ACC112 (cell line): ENCODE measurements at regions not wholly inside any gene's neighbourhood (a gene's known extent, or its start where the extent isn't known, plus 50 kb on each side); places are given as distances from the start of the nearest gene placed in this dataset.

Source experiments
- H2AFZ ChIP-seq: fragments of 200-600 bp; sonication (generic); one replicate; pipeline ENCODE4 v1.6.0; 2017; ENCODE audit warnings: antibody characterized with exemption, low read length; ENCODE audit not compliant: unreplicated experiment
- H3K27ac ChIP-seq: fragments of 200-600 bp; sonication (generic); 2 replicates; pipeline ENCODE4 v1.5.1; 2014; ENCODE audit warnings: low read depth, mild to moderate bottlenecking, antibody characterized with exemption, low read length, moderate library complexity
- H3K27me3 ChIP-seq: fragments of 200-600 bp; sonication (generic); 2 replicates; pipeline ENCODE4 v1.6.1; 2014; ENCODE audit warnings: mild to moderate bottlenecking, antibody characterized with exemption, low read length, moderate library complexity, mixed read lengths; ENCODE audit not compliant: insufficient read depth
- H3K36me3 ChIP-seq: fragments of 200-600 bp; sonication (generic); 2 replicates; pipeline ENCODE4 v1.6.1; 2016; ENCODE audit warnings: mild to moderate bottlenecking, antibody characterized with exemption, low read length, moderate library complexity, mixed read lengths; ENCODE audit not compliant: insufficient read depth
- H3K4me1 ChIP-seq: fragments of 200-600 bp; sonication (generic); one replicate; pipeline ENCODE4 v1.6.1; 2016; ENCODE audit warnings: low read length, mixed read lengths; ENCODE audit not compliant: insufficient read depth, unreplicated experiment, control insufficient read depth
- H3K4me3 ChIP-seq: fragments of 200-600 bp; sonication (generic); 2 replicates; pipeline ENCODE4 v1.5.1; 2014; ENCODE audit warnings: mild to moderate bottlenecking, low read depth, low read length
- H3K79me2 ChIP-seq: fragments of 200-600 bp; sonication (generic); one replicate; pipeline ENCODE4 v1.6.0; 2016; ENCODE audit warnings: low read length; ENCODE audit not compliant: control insufficient read depth, unreplicated experiment, insufficient read depth

DNA sequence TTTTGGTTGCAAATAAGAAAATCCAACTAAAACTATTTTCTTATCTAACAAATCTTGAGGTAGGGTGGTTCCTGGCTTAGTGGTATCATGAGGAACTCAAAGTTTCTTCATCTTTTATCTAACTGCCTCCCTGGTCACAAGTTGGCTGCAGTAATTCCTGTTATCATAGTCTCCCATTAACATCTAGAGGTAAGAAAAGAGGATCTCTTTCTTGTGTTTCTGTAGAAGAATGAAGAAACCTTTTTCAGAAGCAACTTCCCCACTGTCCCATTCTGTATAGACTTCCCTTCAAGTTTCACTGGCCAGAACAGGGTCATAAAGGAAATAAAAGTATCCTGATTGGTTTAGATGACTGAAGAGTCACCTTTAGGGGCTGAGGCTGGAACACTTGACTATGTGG is 81.8 kb upstream of the ELL2 start:
- no peak overlapping the region for H2AFZ ChIP-seq
- no peaks in the 10 kb centered on the region for H3K27me3 ChIP-seq
- H3K27ac ChIP-seq = no peak overlapping the region
- H3K4me1 ChIP-seq = no peaks in the 10 kb centered on the region
- no peaks in the 10 kb centered on the region for H3K36me3 ChIP-seq
- H3K4me3 ChIP-seq = no peak overlapping the region
- no peaks in the 10 kb centered on the region for H3K79me2 ChIP-seq

DNA sequence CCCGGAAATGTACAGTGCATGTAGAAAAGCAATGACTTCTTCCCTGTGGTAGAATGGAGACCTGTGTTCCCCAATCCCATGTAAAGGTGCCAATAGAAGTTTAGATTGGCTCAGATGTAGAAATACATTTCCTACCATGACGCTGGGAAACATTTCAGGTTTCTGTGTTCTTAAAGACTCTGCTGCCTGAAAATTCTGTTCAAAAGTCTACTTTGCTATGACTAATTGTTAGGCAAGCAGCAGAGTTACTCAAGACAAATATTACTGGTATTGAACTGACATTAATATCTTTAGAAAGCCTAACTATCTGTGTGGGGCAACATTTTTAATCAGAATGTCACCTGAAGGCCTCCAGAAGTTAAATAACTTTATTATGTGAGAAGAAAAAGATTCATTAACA is 75.5 kb upstream of the ELL2 start:
- peak overlapping the region; percentile 74 for H3K27ac ChIP-seq
- H3K4me3 ChIP-seq = no peak overlapping the region
- no peaks in the 10 kb centered on the region for H3K36me3 ChIP-seq
- no peaks in the 10 kb centered on the region for H3K27me3 ChIP-seq
- H2AFZ ChIP-seq = peak overlapping the region; percentile 70
- H3K79me2 ChIP-seq = no peaks in the 10 kb centered on the region
- H3K4me1 ChIP-seq = peaks cover 27% of the 10 kb centered on the region

DNA sequence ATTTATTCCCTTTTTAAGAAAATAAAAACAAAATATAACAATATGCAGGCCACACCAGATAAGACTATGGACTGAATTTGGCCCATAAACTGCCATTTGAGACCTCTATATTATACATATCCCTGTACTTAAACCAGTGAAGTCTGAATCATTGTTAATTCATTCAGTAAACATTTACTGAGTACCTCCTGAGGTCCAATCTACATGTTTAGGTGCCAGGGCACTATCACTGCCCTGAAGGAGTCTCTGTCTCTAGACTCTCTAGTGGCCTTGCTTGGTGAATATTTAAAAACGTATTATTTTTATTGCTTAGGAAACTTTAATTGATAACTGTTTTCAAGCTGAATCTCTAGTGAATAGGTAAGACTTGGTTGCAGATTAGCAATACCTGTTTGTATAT is 74.7 kb upstream of the ELL2 start:
- H3K4me3 ChIP-seq = no peak overlapping the region
- H3K36me3 ChIP-seq = no peaks in the 10 kb centered on the region
- H3K4me1 ChIP-seq = peaks cover 35% of the 10 kb centered on the region
- H2AFZ ChIP-seq = peak overlapping the region; percentile 17
- no peaks in the 10 kb centered on the region for H3K79me2 ChIP-seq
- peak overlapping the region; percentile 74 for H3K27ac ChIP-seq
- H3K27me3 ChIP-seq = no peaks in the 10 kb centered on the region

DNA sequence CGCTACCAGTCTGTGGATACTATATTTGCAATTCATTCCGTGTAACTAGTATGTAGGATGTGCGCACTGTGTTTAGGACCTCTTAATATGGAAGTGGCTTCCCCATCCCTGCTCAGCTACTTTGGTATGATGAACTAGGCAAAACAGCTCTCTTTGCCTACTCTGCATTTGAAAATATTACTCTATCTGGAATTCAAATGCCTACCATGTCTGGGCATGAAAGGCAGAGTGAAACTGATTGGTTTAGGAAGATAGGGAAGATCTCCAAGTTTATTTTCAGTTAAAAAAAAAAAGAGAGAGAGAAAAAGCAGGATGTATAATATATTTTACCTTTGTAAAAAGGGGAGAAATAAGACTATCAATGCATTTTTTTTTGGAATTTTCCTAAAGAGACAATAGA is 74.1 kb upstream of the ELL2 start:
- no peaks in the 10 kb centered on the region for H3K79me2 ChIP-seq
- H3K27ac ChIP-seq = peak overlapping the region; percentile 74; the same call in 1 of the 2 replicates
- H3K4me3 ChIP-seq = no peak overlapping the region
- H3K4me1 ChIP-seq = peaks cover 37% of the 10 kb centered on the region
- H3K27me3 ChIP-seq = no peaks in the 10 kb centered on the region
- no peaks in the 10 kb centered on the region for H3K36me3 ChIP-seq
- peak overlapping the region; percentile 36 for H2AFZ ChIP-seq

GRCh38 chr5:96033116-96033515 is 71.5 kb upstream of the ELL2 start:
- H3K79me2 ChIP-seq = no peaks in the 10 kb centered on the region
- H3K4me1 ChIP-seq = peaks cover 44% of the 10 kb centered on the region
- no peak overlapping the region for H3K4me3 ChIP-seq
- H3K36me3 ChIP-seq = no peaks in the 10 kb centered on the region
- no peaks in the 10 kb centered on the region for H3K27me3 ChIP-seq
- no peak overlapping the region for H3K27ac ChIP-seq
- H2AFZ ChIP-seq = no peak overlapping the region

DNA sequence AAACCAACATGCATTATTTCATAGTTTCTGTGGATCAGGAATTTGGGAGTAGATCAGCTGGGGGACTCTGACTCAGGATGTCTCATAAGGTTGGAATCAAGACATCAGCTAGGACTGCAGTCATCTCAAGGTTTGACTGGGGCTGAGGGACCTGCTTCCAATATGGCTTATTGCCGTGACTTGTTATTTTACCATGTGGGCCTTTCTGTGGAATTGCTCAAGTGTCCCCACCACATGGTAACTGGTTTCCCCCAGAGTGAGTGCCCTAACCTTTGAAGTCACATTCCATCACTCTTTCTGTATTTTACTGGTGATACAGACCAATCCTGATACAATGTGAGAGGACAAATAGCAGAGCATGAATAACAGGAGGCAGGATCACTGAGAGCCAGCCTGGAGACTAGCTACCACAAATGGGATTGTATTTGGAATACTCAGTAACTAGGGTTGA is 70.2 kb upstream of the ELL2 start:
- H3K27me3 ChIP-seq = no peaks in the 10 kb centered on the region
- no peaks in the 10 kb centered on the region for H3K36me3 ChIP-seq
- peaks cover 47% of the 10 kb centered on the region for H3K4me1 ChIP-seq
- H3K27ac ChIP-seq = peak overlapping the region; percentile 75
- no peaks in the 10 kb centered on the region for H3K79me2 ChIP-seq
- peak overlapping the region; percentile 77 for H2AFZ ChIP-seq
- H3K4me3 ChIP-seq = 0 out of 2 replicates have a peak overlapping the region, but pooled peaks have one; percentile 11

GRCh38 chr5:96031180-96031579 is 69.5 kb upstream of the ELL2 start:
- peak overlapping the region; percentile 75 for H3K27ac ChIP-seq
- H3K27me3 ChIP-seq = no peaks in the 10 kb centered on the region
- H3K36me3 ChIP-seq = no peaks in the 10 kb centered on the region
- H2AFZ ChIP-seq = peak overlapping the region; percentile 15
- H3K4me3 ChIP-seq = no peak overlapping the region
- peaks cover 46% of the 10 kb centered on the region for H3K4me1 ChIP-seq
- no peaks in the 10 kb centered on the region for H3K79me2 ChIP-seq

- Histone ChIP-seq H3K36me3 (no peaks in the 10 kb centered on the region), H3K27me3 (no peaks in the 10 kb centered on the region), H3K4me1 (peaks cover 64% of the 10 kb centered on the region), H3K79me2 (no peaks in the 10 kb centered on the region), H3K27ac (peak overlapping the region; percentile 79), H3K4me3 (peak overlapping the region; percentile 31), H2AFZ (peak overlapping the region; percentile 47)
Observed at GRCh38 chr5:96026406-96027041, 64.9 kb upstream of the ELL2 start.

- no peaks in the 10 kb centered on the region for H3K27me3 ChIP-seq
- H3K4me1 ChIP-seq = peaks cover 59% of the 10 kb centered on the region
- peak overlapping the region; percentile 82 for H3K27ac ChIP-seq
- H3K79me2 ChIP-seq = no peaks in the 10 kb centered on the region
- peak overlapping the region; percentile 77 for H2AFZ ChIP-seq
- H3K36me3 ChIP-seq = no peaks in the 10 kb centered on the region
- H3K4me3 ChIP-seq = no peak overlapping the region
Observed at GRCh38 chr5:96024683-96025475, 63.2 kb upstream of the ELL2 start.

- H3K79me2 ChIP-seq = no peaks in the 10 kb centered on the region
- peaks cover 53% of the 10 kb centered on the region for H3K4me1 ChIP-seq
- no peaks in the 10 kb centered on the region for H3K27me3 ChIP-seq
- peak overlapping the region; percentile 33; the same call in 1 of the 2 replicates for H3K4me3 ChIP-seq
- H3K36me3 ChIP-seq = no peaks in the 10 kb centered on the region
- peak overlapping the region; percentile 16 for H2AFZ ChIP-seq
- peak overlapping the region; percentile 82 for H3K27ac ChIP-seq
Observed at GRCh38 chr5:96023518-96023917, 61.9 kb upstream of the ELL2 start.

GRCh38 chr5:96022971-96023370 is 61.3 kb upstream of the ELL2 start:
- peak overlapping the region; percentile 17 for H2AFZ ChIP-seq

More at GRCh38 chr5:96022971-96023370, 61.3 kb upstream of the ELL2 start:
- no peaks in the 10 kb centered on the region for H3K27me3 ChIP-seq
- H3K27ac ChIP-seq = peak overlapping the region; percentile 82
- H3K36me3 ChIP-seq = no peaks in the 10 kb centered on the region
- peak overlapping the region; percentile 33; the same call in 1 of the 2 replicates for H3K4me3 ChIP-seq
- peaks cover 56% of the 10 kb centered on the region for H3K4me1 ChIP-seq
- no peaks in the 10 kb centered on the region for H3K79me2 ChIP-seq
